IMR-90 (cell line): ENCODE measurements at regions not wholly inside any gene's neighbourhood (a gene's known extent, or its start where the extent isn't known, plus 50 kb on each side); places are given as distances from the start of the nearest gene placed in this dataset.

Experiments
- ATAC-seq: fragments of 200-7000 bp; cut with Tn5 transposase; 2 replicates; pipeline ENCODE4 v1.9.1; 2020; ENCODE audit warnings: low read depth, mild to moderate bottlenecking, moderate library complexity
- BruUV-seq: library from RNA; stranded (reverse); fragments of 400-500 nt; replicated peaks from 2 replicates; lab custom pipeline; 2021; lab: Mats Ljungman, UMichigan
- CTCF ChIA-PET: fragments of 300-600 bp; formaldehyde crosslinking; extraction: SDS; loops from one replicate; lab custom pipeline; 2021; ENCODE audit warnings: antibody characterized with exemption; lab: Yijun Ruan, JAX
- POLR2A ChIA-PET: fragments of 300-600 bp; sonication (Branson Sonifier 250); formaldehyde crosslinking; loops from one replicate; lab custom pipeline; 2022; ENCODE audit warnings: antibody characterized with exemption; ENCODE audit not compliant: unreplicated experiment; lab: Charles Lee
- DNase-seq: peaks from one replicate; pipeline ENCODE4 v3.0.0; 2013
- H2AFZ ChIP-seq: replicated peaks from 2 replicates; pipeline ENCODE3; 2013; ENCODE audit warnings: low read length, mild to moderate bottlenecking; ENCODE audit not compliant: poor library complexity
- H2AK5ac ChIP-seq: 2 replicates; pipeline ENCODE4 v1.6.1; 2013; ENCODE audit warnings: low read depth, low read length, inconsistent platforms
- H2AK9ac ChIP-seq: replicated peaks from 2 replicates; pipeline ENCODE3; 2013; ENCODE audit warnings: mild to moderate bottlenecking, low read depth, low read length, moderate library complexity; ENCODE audit not compliant: poor library complexity
- H2BK120ac ChIP-seq: 2 replicates; pipeline ENCODE4 v1.6.1; 2013; ENCODE audit warnings: low read depth, low read length, inconsistent platforms
- H2BK15ac ChIP-seq: 3 replicates; pipeline ENCODE4 v1.6.1; 2013; ENCODE audit warnings: low read depth, low read length, inconsistent platforms
- H2BK20ac ChIP-seq: 2 replicates; pipeline ENCODE4 v1.6.1; 2013; ENCODE audit warnings: low read depth, mild to moderate bottlenecking, inconsistent platforms, low read length, moderate library complexity
- H2BK5ac ChIP-seq: 2 replicates; pipeline ENCODE4 v1.6.1; 2013; ENCODE audit warnings: mild to moderate bottlenecking, low read depth, low read length, inconsistent platforms; ENCODE audit not compliant: poor library complexity, severe bottlenecking
- H3K14ac ChIP-seq: replicated peaks from 2 replicates; pipeline ENCODE4 v1.6.1; 2013; ENCODE audit warnings: low read depth, low read length, inconsistent platforms
- H3K18ac ChIP-seq: 2 replicates; pipeline ENCODE4 v1.6.1; 2013; ENCODE audit warnings: low read depth, low read length, control low read depth
- H3K23ac ChIP-seq: 2 replicates; pipeline ENCODE4 v1.6.1; 2013; ENCODE audit warnings: low read depth, low read length, inconsistent platforms
- H3K27ac ChIP-seq: 2 replicates; pipeline ENCODE4 v1.5.1; 2013; ENCODE audit warnings: mild to moderate bottlenecking, control low read depth, low read length; ENCODE audit not compliant: insufficient read depth
- H3K27me3 ChIP-seq: 2 replicates; pipeline ENCODE4 v1.6.1; 2013; ENCODE audit warnings: low read length; ENCODE audit not compliant: control insufficient read depth, insufficient read depth
- H3K36me3 ChIP-seq: 2 replicates; pipeline ENCODE4 v1.6.1; 2013; ENCODE audit warnings: low read length, mixed read lengths; ENCODE audit not compliant: control insufficient read depth, insufficient read depth
- H3K4ac ChIP-seq: 2 replicates; pipeline ENCODE4 v1.6.1; 2013; ENCODE audit warnings: low read depth, low read length, inconsistent platforms
- H3K4me1 ChIP-seq: 2 replicates; pipeline ENCODE4 v1.6.1; 2013; ENCODE audit warnings: low read length, mixed read lengths; ENCODE audit not compliant: control insufficient read depth, insufficient read depth
- H3K4me2 ChIP-seq: 2 replicates; pipeline ENCODE4 v1.6.1; 2013; ENCODE audit warnings: low read depth, mild to moderate bottlenecking, control low read depth, low read length, moderate library complexity
- H3K4me3 ChIP-seq: 2 replicates; pipeline ENCODE4 v1.5.1; 2013; ENCODE audit warnings: low read depth, mild to moderate bottlenecking, control low read depth, low read length, moderate library complexity; ENCODE audit not compliant: insufficient read depth
- H3K56ac ChIP-seq: 2 replicates; pipeline ENCODE4 v1.6.1; 2013; ENCODE audit warnings: low read length, inconsistent platforms; ENCODE audit not compliant: insufficient read depth; ENCODE audit errors: extremely low read depth
- H3K79me1 ChIP-seq, 2 experiments: 2 replicates each; pipeline ENCODE4 v1.6.1; 2013; ENCODE audit warnings: low read length in 2 of 2, inconsistent platforms in 1 of 2, low read depth in 1 of 2
- H3K9ac ChIP-seq: 2 replicates; pipeline ENCODE4 v1.6.1; 2013; ENCODE audit warnings: low read depth, low read length, control low read depth
- H3K9me1 ChIP-seq: 2 replicates; pipeline ENCODE4 v1.6.1; 2013; ENCODE audit warnings: low read length, inconsistent platforms; ENCODE audit not compliant: insufficient read depth
- H3K9me3 ChIP-seq: 2 replicates; pipeline ENCODE4 v1.6.1; 2013; ENCODE audit warnings: low read length; ENCODE audit not compliant: control insufficient read depth, insufficient read depth
- H4K20me1 ChIP-seq: 2 replicates; pipeline ENCODE4 v1.6.1; 2013; ENCODE audit warnings: low read length, inconsistent platforms; ENCODE audit not compliant: insufficient read depth
- H4K5ac ChIP-seq: 2 replicates; pipeline ENCODE4 v1.6.1; 2013; ENCODE audit warnings: mild to moderate bottlenecking, low read depth, low read length, control low read depth
- H4K8ac ChIP-seq, 2 experiments: 2 replicates each; pipeline ENCODE4 v1.6.1; 2013; ENCODE audit warnings: low read depth in 2 of 2, low read length in 2 of 2, control low read depth in 1 of 2, inconsistent platforms in 1 of 2
- H4K91ac ChIP-seq: 2 replicates; pipeline ENCODE4 v1.6.1; 2013; ENCODE audit warnings: low read depth, low read length, inconsistent platforms; ENCODE audit not compliant: insufficient read depth
- FOS ChIP-seq: fragments of 150-350 bp; IDR thresholded peaks from 2 replicates; pipeline ENCODE4 v1.6.1; 2016; ENCODE audit warnings: low read depth, low read length
- MAFK ChIP-seq: IDR thresholded peaks from 2 replicates; pipeline ENCODE4 v1.6.1; 2012; ENCODE audit warnings: low read depth, low read length, improper control_type of control experiment
- MAZ ChIP-seq: IDR thresholded peaks from 2 replicates; pipeline ENCODE4 v1.6.1; 2012; ENCODE audit warnings: low read depth, mild to moderate bottlenecking, low read length, improper control_type of control experiment, moderate library complexity, borderline replicate concordance
- POLR2A ChIP-seq: IDR thresholded peaks from 2 replicates; pipeline ENCODE4 v1.6.1; 2012; ENCODE audit warnings: mild to moderate bottlenecking, low read depth, low read length
- RAD21 ChIP-seq: IDR thresholded peaks from 2 replicates; pipeline ENCODE4 v1.6.1; 2012; ENCODE audit warnings: low read length, improper control_type of control experiment
- RFX5 ChIP-seq: IDR thresholded peaks from 2 replicates; pipeline ENCODE4 v1.8.0; 2012; ENCODE audit warnings: low read depth, mild to moderate bottlenecking, low read length, moderate library complexity
- SMC3 ChIP-seq: fragments of 150-350 bp; IDR thresholded peaks from 2 replicates; pipeline ENCODE4 v1.6.1; 2016; ENCODE audit warnings: low read depth, mild to moderate bottlenecking, antibody characterized with exemption, low read length, moderate library complexity
- WGBS, 2 experiments: methylation state at CpG; one replicate each; pipeline versions ENCODE4 v1.1.5 to v1.1.7; 2013; ENCODE audit warnings: missing lambda C conversion rate in 2 of 2; ENCODE audit not compliant: insufficient read length in 1 of 2; ENCODE audit errors: extremely low coverage in 2 of 2; 5-methylcytosine and 5-hydroxymethylcytosine counted together
- dilution Hi-C: fragments of 300-500 bp; cut with HindIII; formaldehyde crosslinking; loops from one replicate; pipeline ENCODE4 v1.14.3; 2018; ENCODE audit warnings: low sequenced_read_pairs; ENCODE audit not compliant: unreplicated experiment
- in situ Hi-C: fragments of 300-500 bp; cut with MboI; formaldehyde crosslinking; loops from 3 replicates; pipeline ENCODE4 v1.14.3; 2019; ENCODE audit warnings: low sequenced_read_pairs, inconsistent platforms, mixed read lengths
- intact Hi-C: fragments of 100-400 bp; cut with micrococcal nuclease; formaldehyde crosslinking; loops from 2 replicates; pipeline ENCODE4 v1.10.0; 2022
- TF ChIP-seq, protein P1 (sequence below): conservative IDR thresholded peaks from 2 replicates; pipeline ENCODE4 v1.5.1; 2012; ENCODE audit warnings: mild to moderate bottlenecking, low read depth, low read length, improper control_type of control experiment
- TF ChIP-seq, protein P2 (sequence below): fragments of 150-350 bp; IDR thresholded peaks from 2 replicates; pipeline ENCODE4 v1.6.1; 2017; ENCODE audit warnings: mild to moderate bottlenecking, antibody characterized with exemption, low read length, low read depth

DNA sequence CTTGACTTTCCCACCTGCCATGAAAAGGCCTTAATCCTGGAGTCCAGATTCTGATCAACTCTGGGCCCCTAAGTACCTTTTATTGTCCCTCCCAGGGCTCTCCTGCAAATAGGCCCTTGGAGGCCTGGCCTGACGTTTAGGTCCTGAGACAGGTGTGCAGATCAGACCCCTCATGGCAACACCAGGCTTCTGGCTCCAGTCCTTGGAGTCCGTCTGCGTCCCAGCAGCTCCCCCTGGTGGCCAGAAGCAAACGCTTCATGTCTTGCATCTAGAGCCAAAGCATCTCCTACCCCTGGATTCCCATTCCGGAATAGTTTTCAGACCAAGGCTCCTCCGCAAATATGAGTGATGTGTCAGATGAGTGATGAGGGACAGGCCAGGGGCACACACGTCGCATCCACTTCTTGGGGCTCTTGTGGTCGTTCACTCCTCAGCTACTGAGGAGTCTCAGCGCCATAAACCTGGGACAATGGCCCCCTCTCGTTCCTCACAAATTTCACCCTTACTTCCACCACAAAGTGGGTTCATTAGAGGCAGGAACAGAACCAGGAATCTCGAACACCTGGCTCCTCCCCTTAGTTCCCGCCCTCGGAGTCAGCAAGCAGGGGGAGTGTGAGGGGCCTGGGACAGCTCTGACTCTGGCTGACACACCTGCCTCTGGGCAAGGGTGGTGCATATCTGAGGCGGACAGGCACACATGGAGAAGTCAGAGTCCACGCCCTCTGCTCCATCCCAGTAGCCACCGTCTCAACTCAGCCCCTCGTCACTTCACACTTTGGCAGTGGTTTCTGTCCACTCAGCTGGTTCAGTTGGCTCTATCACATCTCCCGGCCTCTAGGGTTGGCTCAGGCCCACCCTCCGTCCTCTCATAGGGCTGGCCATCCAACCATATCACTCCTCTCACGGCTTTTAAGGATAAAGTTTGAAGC is 77.9 kb upstream of the PWP1 start:
- ATAC-seq (peak; percentile 79), DNase-seq (peak; percentile 70)
- no peaks in the 10 kb centered on the region; the same call in 1 of the 2 replicates for H3K4me1 ChIP-seq
- WGBS, 2 experiments, result 67% methylated on average over 3 of the region's 21 CpGs; no CpG with 5 or more reads in 1 of the 2 experiments
- H3K4ac ChIP-seq, result no peak overlapping the region
- TF ChIP-seq, protein P1, sequence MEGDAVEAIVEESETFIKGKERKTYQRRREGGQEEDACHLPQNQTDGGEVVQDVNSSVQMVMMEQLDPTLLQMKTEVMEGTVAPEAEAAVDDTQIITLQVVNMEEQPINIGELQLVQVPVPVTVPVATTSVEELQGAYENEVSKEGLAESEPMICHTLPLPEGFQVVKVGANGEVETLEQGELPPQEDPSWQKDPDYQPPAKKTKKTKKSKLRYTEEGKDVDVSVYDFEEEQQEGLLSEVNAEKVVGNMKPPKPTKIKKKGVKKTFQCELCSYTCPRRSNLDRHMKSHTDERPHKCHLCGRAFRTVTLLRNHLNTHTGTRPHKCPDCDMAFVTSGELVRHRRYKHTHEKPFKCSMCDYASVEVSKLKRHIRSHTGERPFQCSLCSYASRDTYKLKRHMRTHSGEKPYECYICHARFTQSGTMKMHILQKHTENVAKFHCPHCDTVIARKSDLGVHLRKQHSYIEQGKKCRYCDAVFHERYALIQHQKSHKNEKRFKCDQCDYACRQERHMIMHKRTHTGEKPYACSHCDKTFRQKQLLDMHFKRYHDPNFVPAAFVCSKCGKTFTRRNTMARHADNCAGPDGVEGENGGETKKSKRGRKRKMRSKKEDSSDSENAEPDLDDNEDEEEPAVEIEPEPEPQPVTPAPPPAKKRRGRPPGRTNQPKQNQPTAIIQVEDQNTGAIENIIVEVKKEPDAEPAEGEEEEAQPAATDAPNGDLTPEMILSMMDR, result peak; percentile 93
- TF ChIP-seq RAD21 (peak; percentile 96), SMC3 (peak; percentile 97), MAFK (no peak), MAZ (no peak), FOS (no peak), POLR2A (no peak), RFX5 (no peak)
- TF ChIP-seq, protein P2, sequence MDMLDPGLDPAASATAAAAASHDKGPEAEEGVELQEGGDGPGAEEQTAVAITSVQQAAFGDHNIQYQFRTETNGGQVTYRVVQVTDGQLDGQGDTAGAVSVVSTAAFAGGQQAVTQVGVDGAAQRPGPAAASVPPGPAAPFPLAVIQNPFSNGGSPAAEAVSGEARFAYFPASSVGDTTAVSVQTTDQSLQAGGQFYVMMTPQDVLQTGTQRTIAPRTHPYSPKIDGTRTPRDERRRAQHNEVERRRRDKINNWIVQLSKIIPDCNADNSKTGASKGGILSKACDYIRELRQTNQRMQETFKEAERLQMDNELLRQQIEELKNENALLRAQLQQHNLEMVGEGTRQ, result no peak
- H3K4me3 ChIP-seq, result no peak overlapping the region
- H3K79me1 ChIP-seq, result no peaks in the 10 kb centered on the region
- no peaks in the 10 kb centered on the region for H3K36me3 ChIP-seq
- H3K56ac ChIP-seq, result no peak overlapping the region
- no peak overlapping the region for H4K8ac ChIP-seq
- no peak overlapping the region for H2AK5ac ChIP-seq
- H3K9me3 ChIP-seq, result no peaks in the 10 kb centered on the region
- H2AK9ac ChIP-seq, result peak overlapping the region; percentile 42
- ChIA-PET POLR2A (no interaction called here), CTCF (interaction anchor here (0.6 to 8.3 kb wide), 8 partner anchors 8 to 840 kb away, joined by 3 to 85 read pairs (median 4); no protein-coding TSS in a partner anchor)
- no peak overlapping the region for H3K14ac ChIP-seq
- intact Hi-C loops (loop anchor here (1.0 to 5.0 kb wide), 5 partner anchors 160 to 480 kb away; a partner anchor contains a TSS), in situ Hi-C loops (loop anchor here (10.0 kb wide), 1 partner anchor 193 kb away; no protein-coding TSS in a partner anchor), dilution Hi-C loops (no loop called here)
- no peak overlapping the region for H3K23ac ChIP-seq
- H3K27ac ChIP-seq, result no peak overlapping the region
- H4K20me1 ChIP-seq, result no peaks in the 10 kb centered on the region
- no peak overlapping the region for H4K5ac ChIP-seq
- no peak overlapping the region for H3K4me2 ChIP-seq
- H3K18ac ChIP-seq, result no peak overlapping the region
- no peak overlapping the region for H2BK15ac ChIP-seq
- H4K91ac ChIP-seq, result no peak overlapping the region
- no peak overlapping the region for H2BK20ac ChIP-seq
- no peak overlapping the region for H2BK120ac ChIP-seq
- no peaks in the 10 kb centered on the region for H3K9me1 ChIP-seq
- H3K9ac ChIP-seq, result no peak overlapping the region
- H2BK5ac ChIP-seq, result no peak overlapping the region
- no TSS peak for BruUV-seq
- peak overlapping the region; percentile 28 for H2AFZ ChIP-seq
- H3K27me3 ChIP-seq, result no peaks in the 10 kb centered on the region
